Activated B cell treated with CpG ODN at 0.5 μM for 24 hours (primary cell): ENCODE measurements at regions not wholly inside any gene's neighbourhood (a gene's known extent, or its start where the extent isn't known, plus 50 kb on each side); places are given as distances from the start of the nearest gene placed in this dataset.

Source experiments
- ATAC-seq: fragments of 200-7000 bp; cut with Tn5 transposase; one replicate; pipeline ENCODE4 v1.10.0; 2021; ENCODE audit warnings: low read depth, mild to moderate bottlenecking, moderate library complexity
- CTCF ChIA-PET: fragments of 350-600 bp; sonication (Branson Sonifier 250); formaldehyde crosslinking; loops from one replicate; lab custom pipeline; 2021; ENCODE audit warnings: antibody characterized with exemption; lab: Charles Lee
- POLR2A ChIA-PET: fragments of 350-600 bp; sonication (Branson Sonifier 250); formaldehyde crosslinking; loops from one replicate; lab custom pipeline; 2021; ENCODE audit warnings: antibody characterized with exemption; lab: Charles Lee
- DNase-seq: peaks from one replicate; pipeline ENCODE4 v3.0.0; 2022
- H3K27ac Mint-ChIP-seq: one replicate; pipeline ENCODE4 v1.8.0; 2020; ENCODE audit warnings: mixed read lengths
- H3K27me3 Mint-ChIP-seq: one replicate; pipeline ENCODE4 v1.8.0; 2021; ENCODE audit warnings: mixed read lengths
- H3K36me3 Mint-ChIP-seq: one replicate; pipeline ENCODE4 v1.8.0; 2021; ENCODE audit warnings: low read depth, mixed read lengths
- H3K4me1 Mint-ChIP-seq: one replicate; pipeline ENCODE4 v1.8.0; 2021; ENCODE audit warnings: mixed read lengths
- H3K4me3 Mint-ChIP-seq: one replicate; pipeline ENCODE4 v1.8.0; 2020; ENCODE audit warnings: mild to moderate bottlenecking, mixed read lengths
- H3K9me3 Mint-ChIP-seq: one replicate; pipeline ENCODE4 v1.8.0; 2020; ENCODE audit warnings: mixed read lengths
- intact Hi-C: fragments of 100-400 bp; cut with micrococcal nuclease; formaldehyde crosslinking; loops from one replicate; pipeline ENCODE4 v1.15.1; 2024
- TF ChIP-seq, protein P1 (sequence below): fragments of 200-600 bp; IDR thresholded peaks from one replicate; pipeline ENCODE4 v1.8.0; 2022; ENCODE audit warnings: antibody characterized with exemption, mild to moderate bottlenecking

DNA sequence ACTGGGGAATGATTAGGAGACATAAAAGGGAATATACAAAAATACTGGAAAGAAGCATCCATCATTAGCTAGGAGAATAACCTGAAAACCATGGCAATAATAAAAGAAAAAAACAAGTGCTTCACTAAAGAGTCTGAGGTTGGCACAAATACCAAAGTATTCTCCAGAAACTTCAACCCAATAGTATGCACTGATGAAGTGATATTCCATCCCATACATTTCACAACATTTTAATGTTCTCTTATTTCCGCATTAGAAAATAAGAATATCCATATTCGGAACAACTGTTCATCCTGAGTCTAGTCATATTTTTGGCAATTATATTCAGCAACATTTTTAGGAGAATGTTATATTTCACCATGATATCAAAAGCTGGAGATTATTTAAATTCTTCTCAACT lies 116.2 kb downstream of the POSTN start:
- Mint-ChIP-seq H3K4me1 (no peaks in the 10 kb centered on the region), H3K27ac (no peak overlapping the region), H3K9me3 (peaks cover 3% of the 10 kb centered on the region), H3K36me3 (no peaks in the 10 kb centered on the region), H3K27me3 (no peaks in the 10 kb centered on the region), H3K4me3 (no peak overlapping the region)
- ChIA-PET POLR2A (no interaction called here), CTCF (no interaction called here)
- TF ChIP-seq, protein P1, sequence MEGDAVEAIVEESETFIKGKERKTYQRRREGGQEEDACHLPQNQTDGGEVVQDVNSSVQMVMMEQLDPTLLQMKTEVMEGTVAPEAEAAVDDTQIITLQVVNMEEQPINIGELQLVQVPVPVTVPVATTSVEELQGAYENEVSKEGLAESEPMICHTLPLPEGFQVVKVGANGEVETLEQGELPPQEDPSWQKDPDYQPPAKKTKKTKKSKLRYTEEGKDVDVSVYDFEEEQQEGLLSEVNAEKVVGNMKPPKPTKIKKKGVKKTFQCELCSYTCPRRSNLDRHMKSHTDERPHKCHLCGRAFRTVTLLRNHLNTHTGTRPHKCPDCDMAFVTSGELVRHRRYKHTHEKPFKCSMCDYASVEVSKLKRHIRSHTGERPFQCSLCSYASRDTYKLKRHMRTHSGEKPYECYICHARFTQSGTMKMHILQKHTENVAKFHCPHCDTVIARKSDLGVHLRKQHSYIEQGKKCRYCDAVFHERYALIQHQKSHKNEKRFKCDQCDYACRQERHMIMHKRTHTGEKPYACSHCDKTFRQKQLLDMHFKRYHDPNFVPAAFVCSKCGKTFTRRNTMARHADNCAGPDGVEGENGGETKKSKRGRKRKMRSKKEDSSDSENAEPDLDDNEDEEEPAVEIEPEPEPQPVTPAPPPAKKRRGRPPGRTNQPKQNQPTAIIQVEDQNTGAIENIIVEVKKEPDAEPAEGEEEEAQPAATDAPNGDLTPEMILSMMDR, result no peak
- ATAC-seq (no peak), DNase-seq (no peak)
- intact Hi-C loops, result no loop called here

GRCh38 chr13:37481885-37482227 lies 116.7 kb downstream of the POSTN start:
- Mint-ChIP-seq H3K4me3 (no peak overlapping the region), H3K9me3 (peaks cover 2% of the 10 kb centered on the region), H3K27ac (no peak overlapping the region), H3K4me1 (no peaks in the 10 kb centered on the region), H3K36me3 (no peaks in the 10 kb centered on the region), H3K27me3 (no peaks in the 10 kb centered on the region)
- POLR2A ChIA-PET, result no interaction called here
- TF ChIP-seq, protein P1, result no peak
- DNase-seq, result no peak
- intact Hi-C loops, result no loop called here
- CTCF ChIA-PET, result no interaction called here
- no peak for ATAC-seq

- no peak overlapping the region for H3K4me3 Mint-ChIP-seq
- intact Hi-C loops, result no loop called here
- H3K4me1 Mint-ChIP-seq, result no peaks in the 10 kb centered on the region
- H3K9me3 Mint-ChIP-seq, result peaks cover 2% of the 10 kb centered on the region
- no peaks in the 10 kb centered on the region for H3K27me3 Mint-ChIP-seq
- H3K36me3 Mint-ChIP-seq, result no peaks in the 10 kb centered on the region
- TF ChIP-seq, protein P1, result no peak
- ChIA-PET POLR2A (no interaction called here), CTCF (no interaction called here)
- no peak overlapping the region for H3K27ac Mint-ChIP-seq
- ATAC-seq (no peak), DNase-seq (no peak)
These were observed 117.3 kb downstream of the POSTN start for GRCh38 chr13:37481011-37481884.

DNA sequence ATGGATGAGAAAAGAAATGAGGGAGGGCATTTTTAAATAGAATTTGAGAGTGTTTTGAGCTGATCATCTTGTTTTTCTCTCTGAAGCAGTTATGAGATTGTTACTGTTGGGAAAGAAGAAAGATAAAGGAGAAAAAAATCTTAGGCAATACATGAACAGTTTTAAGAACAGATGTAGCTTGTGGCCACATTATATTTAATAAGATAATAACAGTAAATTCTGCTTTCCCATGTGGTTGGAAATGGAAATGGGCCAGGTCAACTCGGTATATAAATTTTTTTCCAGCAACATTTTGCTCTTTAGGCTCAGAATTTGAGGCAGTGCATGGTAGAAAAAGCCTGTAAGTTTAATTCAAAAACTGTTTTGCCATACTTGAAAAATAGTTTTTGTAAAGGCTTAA lies 118.7 kb downstream of the POSTN start:
- DNase-seq, result no peak
- no peaks in the 10 kb centered on the region for H3K36me3 Mint-ChIP-seq
- no peaks in the 10 kb centered on the region for H3K4me1 Mint-ChIP-seq
- CTCF ChIA-PET, result no interaction called here
- TF ChIP-seq, protein P1, result no peak
- ATAC-seq, result no peak
- intact Hi-C loops, result no loop called here
- peaks cover 2% of the 10 kb centered on the region for H3K9me3 Mint-ChIP-seq
- no peaks in the 10 kb centered on the region for H3K27me3 Mint-ChIP-seq
- no peak overlapping the region for H3K4me3 Mint-ChIP-seq
- H3K27ac Mint-ChIP-seq, result no peak overlapping the region
- POLR2A ChIA-PET, result no interaction called here

DNA sequence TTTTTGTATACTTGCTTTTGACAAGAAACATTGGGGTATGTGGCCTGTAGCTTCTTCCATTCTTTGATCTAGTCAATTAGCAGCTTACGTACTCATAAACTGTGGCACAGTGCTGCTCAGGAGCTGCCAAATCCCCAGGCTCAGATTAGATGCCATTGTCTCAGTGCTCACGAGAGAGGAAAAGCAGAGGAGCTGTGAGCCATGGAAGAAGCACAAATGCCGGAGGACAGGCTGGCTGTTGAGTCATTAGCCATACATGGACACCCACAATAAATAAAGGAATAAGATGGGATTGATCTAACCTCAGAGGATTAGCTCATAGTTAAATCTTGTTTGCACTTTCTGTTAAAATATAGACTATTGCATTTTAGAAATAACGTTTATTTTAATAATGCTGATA lies 121.7 kb downstream of the POSTN start:
- DNase-seq (no peak), ATAC-seq (no peak)
- Mint-ChIP-seq H3K4me1 (no peaks in the 10 kb centered on the region), H3K36me3 (no peaks in the 10 kb centered on the region), H3K27me3 (no peaks in the 10 kb centered on the region), H3K9me3 (peaks cover 2% of the 10 kb centered on the region), H3K4me3 (no peak overlapping the region), H3K27ac (no peak overlapping the region)
- intact Hi-C loops, result no loop called here
- TF ChIP-seq, protein P1, result no peak
- POLR2A ChIA-PET, result no interaction called here
- CTCF ChIA-PET, result no interaction called here
